Stomach (tissue), 8 donors: ENCODE measurements at regions not wholly inside any gene's neighbourhood (a gene's known extent, or its start where the extent isn't known, plus 50 kb on each side); places are given as distances from the start of the nearest gene placed in this dataset.

Source experiments
- DNase-seq, 2 donors: peaks; one replicate each; pipeline versions ENCODE4 v3.0.0 to v3.0.0-alpha.2; 2013 to 2019
- H3K27ac ChIP-seq, 5 donors: fragments of 200-600 bp in 4 of 5; sonication (generic) in 4 of 5; one replicate each; pipeline ENCODE4 v1.5.1; 2013 to 2019; ENCODE audit warnings: mild to moderate bottlenecking in 1 of 5, moderate library complexity in 1 of 5
- H3K27me3 ChIP-seq, 3 donors: fragments of 200-600 bp; sonication (generic); one replicate each; pipeline ENCODE4 v1.5.1; 2017 to 2019; ENCODE audit warnings: mixed run types in 1 of 3
- H3K36me3 ChIP-seq, 4 donors: fragments of 200-600 bp; sonication (generic); 1 replicate in 3 of 4; 2 replicates in 1 of 4; pipeline ENCODE4 v1.5.1; 2016 to 2019
- H3K4me1 ChIP-seq, 4 donors: fragments of 200-600 bp; sonication (generic); one replicate each; pipeline ENCODE4 v1.5.1; 2016 to 2019
- H3K4me3 ChIP-seq, 4 donors: fragments of 200-600 bp; sonication (generic) in 3 of 4; one replicate each; pipeline ENCODE4 v1.5.1; 2016 to 2019; ENCODE audit warnings: mild to moderate bottlenecking in 1 of 4
- H3K9me3 ChIP-seq, 4 donors: fragments of 200-600 bp; sonication (generic); one replicate each; pipeline ENCODE4 v1.5.1; 2016 to 2019
- CTCF ChIP-seq, 7 experiments: fragments of 450-650 bp in 4 of 7; fragments of 200-600 bp in 3 of 7; sonication (generic) in 3 of 7; IDR thresholded peaks; one replicate each; pipeline ENCODE4 v1.5.1; 2016 to 2019; ENCODE audit warnings: antibody characterized with exemption in 7 of 7, control low read depth in 2 of 7, mild to moderate bottlenecking in 1 of 7
- EP300 ChIP-seq: sonication (generic); formaldehyde crosslinking; IDR thresholded peaks from one replicate; pipeline ENCODE4 v1.6.1; 2017; ENCODE audit warnings: antibody characterized with exemption
- POLR2A ChIP-seq, 4 donors: fragments of 450-650 bp; IDR thresholded peaks; one replicate each; pipeline ENCODE4 v1.6.1; 2016; ENCODE audit warnings: antibody characterized with exemption in 4 of 4, control low read depth in 2 of 4, mild to moderate bottlenecking in 1 of 4, moderate library complexity in 1 of 4
- POLR2AphosphoS5 ChIP-seq, 3 donors: sonication (generic); formaldehyde crosslinking; IDR thresholded peaks; one replicate each; pipeline ENCODE4 v1.6.1; 2016; ENCODE audit warnings: antibody characterized with exemption in 3 of 3
- WGBS, 5 donors: extraction: QIAGEN DNeasy Blood & Tissue Kit in 3 of 5; methylation state at CpG; one replicate each; pipeline versions ENCODE4 v1.1.5 to v1.1.7; 2013 to 2018; 5-methylcytosine and 5-hydroxymethylcytosine counted together
- intact Hi-C: fragments of 100-400 bp; cut with DNase I; formaldehyde crosslinking; loops from one replicate; pipeline ENCODE4 v1.15.1; 2023; ENCODE audit warnings: low total_unique reads
- donor health status: healthy with polysubstance abuse.
- donor health status: Bipolar disorder and iron deficiency.
- donor health status: healthy.

GRCh38 chr16:54443839-54444238 lies 157.3 kb upstream of the IRX3 start:
- H3K27me3 ChIP-seq = no peaks in the 10 kb centered on the region
- TF ChIP-seq POLR2A (IDR thresholded peaks at IDR 0.05) (no peak), EP300 (no peak), CTCF (IDR thresholded peaks at IDR 0.05) (no peak), POLR2AphosphoS5 (IDR thresholded peaks at IDR 0.05) (no peak)
- H3K27ac ChIP-seq = no peak overlapping the region
- H3K4me1 ChIP-seq = no peaks in the 10 kb centered on the region
- no peak for DNase-seq
- H3K9me3 ChIP-seq = peaks cover 0 to 14% (median 6%) of the 10 kb centered on the region in 4 donors
- no peak overlapping the region for H3K4me3 ChIP-seq
- intact Hi-C loops = no loop called here
- 92 to 100% (median 96%) methylated on average over 1 of the region's 1 CpG for WGBS, 5 donors
- H3K36me3 ChIP-seq = no peaks in the 10 kb centered on the region

GRCh38 chr16:54443352-54443751 lies 156.8 kb upstream of the IRX3 start:
- H3K27me3 ChIP-seq = no peaks in the 10 kb centered on the region
- H3K4me1 ChIP-seq = no peaks in the 10 kb centered on the region
- intact Hi-C loops = no loop called here
- H3K9me3 ChIP-seq = peaks cover 0 to 14% (median 6%) of the 10 kb centered on the region in 4 donors
- no peak overlapping the region for H3K4me3 ChIP-seq
- no peaks in the 10 kb centered on the region for H3K36me3 ChIP-seq
- TF ChIP-seq CTCF (IDR thresholded peaks at IDR 0.05) (no peak), POLR2A (IDR thresholded peaks at IDR 0.05) (no peak), POLR2AphosphoS5 (IDR thresholded peaks at IDR 0.05) (no peak), EP300 (no peak)
- H3K27ac ChIP-seq = no peak overlapping the region
- no peak for DNase-seq

GRCh38 chr16:54442864-54443263 lies 156.3 kb upstream of the IRX3 start:
- intact Hi-C loops = no loop called here
- Histone ChIP-seq H3K4me1 (no peaks in the 10 kb centered on the region), H3K9me3 (peaks cover 0 to 14% (median 6%) of the 10 kb centered on the region in 4 donors), H3K4me3 (no peak overlapping the region), H3K27ac (no peak overlapping the region), H3K36me3 (no peaks in the 10 kb centered on the region), H3K27me3 (peaks cover 0 to 3% (median 0%) of the 10 kb centered on the region in 3 donors)
- WGBS, 5 donors = 71 to 80% (median 76%) methylated on average over 5 of the region's 5 CpGs
- TF ChIP-seq POLR2A (IDR thresholded peaks at IDR 0.05) (no peak), POLR2AphosphoS5 (IDR thresholded peaks at IDR 0.05) (no peak), EP300 (no peak)
- DNase-seq = no peak

- TF ChIP-seq CTCF (IDR thresholded peaks at IDR 0.05) (no peak), POLR2A (IDR thresholded peaks at IDR 0.05) (no peak), EP300 (no peak), POLR2AphosphoS5 (IDR thresholded peaks at IDR 0.05) (no peak)
- peaks cover 0 to 6% (median 0%) of the 10 kb centered on the region in 4 donors for H3K9me3 ChIP-seq
- intact Hi-C loops = no loop called here
- no peaks in the 10 kb centered on the region for H3K4me1 ChIP-seq
- no peak overlapping the region for H3K4me3 ChIP-seq
- no peak overlapping the region for H3K27ac ChIP-seq
- H3K36me3 ChIP-seq = no peaks in the 10 kb centered on the region
- 67 to 80% (median 74%) methylated on average over 3 of the region's 3 CpGs for WGBS, 5 donors
- peaks cover 0 to 11% (median 0%) of the 10 kb centered on the region in 3 donors for H3K27me3 ChIP-seq
- DNase-seq = no peak
Observed at GRCh38 chr16:54438469-54438868, 151.9 kb upstream of the IRX3 start.

GRCh38 chr16:54437921-54438320 lies 151.3 kb upstream of the IRX3 start:
- DNase-seq = no peak
- peaks cover 0 to 6% (median 0%) of the 10 kb centered on the region in 4 donors for H3K9me3 ChIP-seq
- intact Hi-C loops = no loop called here
- no peak overlapping the region for H3K27ac ChIP-seq
- peaks cover 0 to 13% (median 0%) of the 10 kb centered on the region in 3 donors for H3K27me3 ChIP-seq
- no peak overlapping the region for H3K4me3 ChIP-seq
- TF ChIP-seq CTCF (IDR thresholded peaks at IDR 0.05) (no peak), POLR2A (IDR thresholded peaks at IDR 0.05) (no peak), POLR2AphosphoS5 (IDR thresholded peaks at IDR 0.05) (no peak), EP300 (no peak)
- no peaks in the 10 kb centered on the region for H3K4me1 ChIP-seq
- 83 to 92% (median 89%) methylated on average over 3 to 4 of the region's 4 CpGs for WGBS, 5 donors
- no peaks in the 10 kb centered on the region for H3K36me3 ChIP-seq
